Body of pancreas (tissue), 4 donors: ENCODE measurements at regions not wholly inside any gene's neighbourhood (a gene's known extent, or its start where the extent isn't known, plus 50 kb on each side); places are given as distances from the start of the nearest gene placed in this dataset.
"Not testable (repeated sequence)": the region's sequence is repeated elsewhere in the genome, so short reads cannot be mapped to it uniquely, and the experiment has no call there.

ENCODE experiments used
- ATAC-seq: fragments of 150-250 bp; one replicate; pipeline ENCODE4 v1.9.1; 2016
- DNase-seq, 4 donors: peaks; one replicate each; pipeline ENCODE4 v3.0.0-alpha.2; 2019
- H3K27ac ChIP-seq, 4 donors: fragments of 200-600 bp; sonication (generic); 1 replicate in 3 of 4; 2 replicates in 1 of 4; pipeline versions ENCODE4 v1.5.1 to v1.6.1; 2016 to 2019; ENCODE audit warnings: mild to moderate bottlenecking in 1 of 4, mixed read lengths in 1 of 4, moderate library complexity in 1 of 4
- H3K27me3 ChIP-seq, 2 donors: fragments of 200-600 bp; sonication (generic); one replicate each; pipeline ENCODE4 v1.6.0; 2016; ENCODE audit warnings: mild to moderate bottlenecking in 1 of 2
- H3K36me3 ChIP-seq, 2 donors: fragments of 200-600 bp; sonication (generic); replicated peaks in 1 of 2; 2 replicates each; pipeline ENCODE4 v1.5.1; 2016; ENCODE audit warnings: low read depth in 2 of 2; ENCODE audit not compliant: insufficient read depth in 1 of 2
- H3K4me1 ChIP-seq: fragments of 200-600 bp; sonication (generic); one replicate; pipeline ENCODE4 v1.6.0; 2016
- H3K4me3 ChIP-seq, 2 donors: fragments of 200-600 bp; sonication (generic); 1 replicate in 1 of 2; 2 replicates in 1 of 2; pipeline ENCODE4 v1.5.1; 2016 to 2019
- H3K9me3 ChIP-seq, 3 donors: fragments of 200-600 bp; sonication (generic); 1 replicate in 2 of 3; 2 replicates in 1 of 3; pipeline ENCODE4 v1.5.1; 2016
- POLR2A ChIP-seq, 3 donors: fragments of 450-650 bp; IDR thresholded peaks; one replicate each; pipeline ENCODE4 v1.6.1; 2016; ENCODE audit warnings: antibody characterized with exemption in 3 of 3, mild to moderate bottlenecking in 2 of 3
- WGBS, 2 donors: methylation state at CpG; one replicate each; pipeline ENCODE4 v1.1.5; 2017; 5-methylcytosine and 5-hydroxymethylcytosine counted together
- intact Hi-C: fragments of 100-400 bp; cut with DNase I; formaldehyde crosslinking; loops from one replicate; pipeline ENCODE4 v1.15.1; 2023
- TF ChIP-seq, protein P1 (sequence below), 7 experiments: fragments of 450-650 bp in 4 of 7; fragments of 200-600 bp in 3 of 7; sonication (generic) in 3 of 7; IDR thresholded peaks; one replicate each; pipeline ENCODE4 v1.5.1; 2016 to 2019; ENCODE audit warnings: antibody characterized with exemption in 7 of 7

DNA sequence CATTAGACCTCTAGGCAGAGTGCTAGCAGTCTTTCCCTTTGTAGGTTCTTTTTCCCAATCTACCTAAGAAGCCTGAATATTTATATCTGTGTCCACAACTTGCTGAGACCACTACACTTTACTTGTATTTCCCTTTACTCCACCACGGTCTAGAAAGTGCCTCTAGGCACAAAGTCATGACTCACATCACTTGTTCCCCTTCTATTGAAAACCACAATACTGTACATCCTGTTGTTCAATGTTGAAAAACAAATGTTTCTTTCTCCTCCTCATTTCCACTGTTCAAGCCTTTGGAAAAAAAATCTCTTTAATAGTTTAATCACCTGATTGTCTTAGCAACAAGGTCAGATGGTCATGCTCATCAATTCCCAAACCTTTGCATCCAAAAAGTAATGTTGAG lies 326.7 kb downstream of the GUCY2F start:
- no peaks in the 10 kb centered on the region for H3K9me3 ChIP-seq
- H3K27me3 ChIP-seq, result no peaks in the 10 kb centered on the region
- no peak for DNase-seq
- no peak for ATAC-seq
- 25 to 46% methylated on average over 1 of the region's 1 CpG for WGBS, 2 donors
- H3K27ac ChIP-seq, result no peak overlapping the region
- H3K4me1 ChIP-seq, result no peaks in the 10 kb centered on the region
- H3K4me3 ChIP-seq, result no peak overlapping the region
- intact Hi-C loops, result no loop called here
- TF ChIP-seq, protein P1, sequence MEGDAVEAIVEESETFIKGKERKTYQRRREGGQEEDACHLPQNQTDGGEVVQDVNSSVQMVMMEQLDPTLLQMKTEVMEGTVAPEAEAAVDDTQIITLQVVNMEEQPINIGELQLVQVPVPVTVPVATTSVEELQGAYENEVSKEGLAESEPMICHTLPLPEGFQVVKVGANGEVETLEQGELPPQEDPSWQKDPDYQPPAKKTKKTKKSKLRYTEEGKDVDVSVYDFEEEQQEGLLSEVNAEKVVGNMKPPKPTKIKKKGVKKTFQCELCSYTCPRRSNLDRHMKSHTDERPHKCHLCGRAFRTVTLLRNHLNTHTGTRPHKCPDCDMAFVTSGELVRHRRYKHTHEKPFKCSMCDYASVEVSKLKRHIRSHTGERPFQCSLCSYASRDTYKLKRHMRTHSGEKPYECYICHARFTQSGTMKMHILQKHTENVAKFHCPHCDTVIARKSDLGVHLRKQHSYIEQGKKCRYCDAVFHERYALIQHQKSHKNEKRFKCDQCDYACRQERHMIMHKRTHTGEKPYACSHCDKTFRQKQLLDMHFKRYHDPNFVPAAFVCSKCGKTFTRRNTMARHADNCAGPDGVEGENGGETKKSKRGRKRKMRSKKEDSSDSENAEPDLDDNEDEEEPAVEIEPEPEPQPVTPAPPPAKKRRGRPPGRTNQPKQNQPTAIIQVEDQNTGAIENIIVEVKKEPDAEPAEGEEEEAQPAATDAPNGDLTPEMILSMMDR (IDR thresholded peaks at IDR 0.05), result no peak
- TF ChIP-seq POLR2A (IDR thresholded peaks at IDR 0.05), result no peak
- no peaks in the 10 kb centered on the region for H3K36me3 ChIP-seq

DNA sequence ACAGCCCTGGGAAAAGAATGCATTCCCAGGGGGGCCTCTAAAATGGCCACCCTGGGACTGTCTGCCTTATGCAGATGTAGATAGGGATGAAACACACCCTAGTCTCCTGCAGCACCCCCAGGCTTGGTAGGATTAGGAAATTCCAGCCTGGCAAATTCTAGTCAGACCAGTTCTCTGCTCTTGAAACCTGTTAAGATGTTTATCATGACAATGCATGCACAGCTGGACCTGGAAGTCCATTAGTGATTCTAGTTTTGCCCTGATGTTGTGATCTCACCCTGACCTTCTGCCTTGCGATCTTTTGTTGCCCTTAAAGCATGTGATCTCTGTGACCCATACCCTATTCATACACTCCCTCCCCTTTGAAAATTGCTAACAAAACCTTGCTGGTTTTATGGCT lies 337.7 kb downstream of the GUCY2F start:
- H3K36me3 ChIP-seq, intact Hi-C loops, H3K9me3 ChIP-seq, H3K27ac ChIP-seq, DNase-seq, ATAC-seq, H3K4me1 ChIP-seq, H3K4me3 ChIP-seq, H3K27me3 ChIP-seq: not testable (repeated sequence)
- 33 to 91% methylated on average over 1 of the region's 1 CpG for WGBS, 2 donors

DNA sequence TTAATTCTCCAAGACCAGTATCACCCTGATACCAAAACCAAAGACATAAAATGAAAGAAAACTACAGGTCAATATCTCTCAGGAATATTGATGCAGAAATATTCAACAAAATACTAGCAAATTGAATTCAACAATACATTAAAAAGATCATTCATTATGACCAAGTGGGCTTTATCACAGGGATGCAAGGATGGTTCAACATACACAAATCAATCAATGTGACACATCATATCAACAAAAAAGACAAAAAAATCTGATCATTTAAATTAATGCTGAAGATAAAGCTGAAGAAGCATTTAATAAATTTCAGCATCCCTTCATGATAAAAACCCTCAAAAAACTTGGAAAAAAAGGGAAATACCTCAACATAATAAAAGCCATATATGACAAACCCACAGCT lies 341.4 kb downstream of the GUCY2F start:
- no peak for DNase-seq
- H3K4me1 ChIP-seq, result no peaks in the 10 kb centered on the region
- intact Hi-C loops, result no loop called here
- no peaks in the 10 kb centered on the region for H3K36me3 ChIP-seq
- no peak for ATAC-seq
- H3K27ac ChIP-seq, result no peak overlapping the region
- no peak overlapping the region for H3K4me3 ChIP-seq
- no peaks in the 10 kb centered on the region for H3K9me3 ChIP-seq
- TF ChIP-seq, protein P1 (IDR thresholded peaks at IDR 0.05), result no peak
- no peak for TF ChIP-seq POLR2A (IDR thresholded peaks at IDR 0.05)
- H3K27me3 ChIP-seq, result no peaks in the 10 kb centered on the region

DNA sequence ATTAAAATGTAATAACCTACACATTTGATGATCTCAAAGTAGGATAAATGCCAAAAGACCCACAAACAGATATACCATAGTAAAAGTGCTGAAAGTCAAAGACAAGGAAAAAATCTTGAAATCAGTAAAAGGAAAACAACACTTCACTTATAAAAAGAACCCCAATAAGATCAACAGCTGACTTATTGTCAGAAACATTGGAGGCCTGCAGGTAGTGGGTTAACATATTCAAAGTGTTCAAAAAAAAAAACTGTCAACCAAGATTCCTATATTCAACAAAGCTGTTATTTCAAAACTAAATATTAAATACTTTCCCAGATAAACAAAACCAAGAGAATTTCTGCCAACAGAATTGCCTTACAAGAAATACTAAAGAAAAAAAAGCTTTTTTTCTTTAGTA lies 347.1 kb downstream of the GUCY2F start:
- intact Hi-C loops, result no loop called here
- ATAC-seq (no peak), DNase-seq (no peak)
- H3K27ac ChIP-seq, result no peak overlapping the region
- H3K4me3 ChIP-seq, result no peak overlapping the region
- no peaks in the 10 kb centered on the region for H3K36me3 ChIP-seq
- TF ChIP-seq POLR2A (IDR thresholded peaks at IDR 0.05), result no peak
- no peaks in the 10 kb centered on the region for H3K4me1 ChIP-seq
- no peaks in the 10 kb centered on the region for H3K27me3 ChIP-seq
- H3K9me3 ChIP-seq, result no peaks in the 10 kb centered on the region

DNA sequence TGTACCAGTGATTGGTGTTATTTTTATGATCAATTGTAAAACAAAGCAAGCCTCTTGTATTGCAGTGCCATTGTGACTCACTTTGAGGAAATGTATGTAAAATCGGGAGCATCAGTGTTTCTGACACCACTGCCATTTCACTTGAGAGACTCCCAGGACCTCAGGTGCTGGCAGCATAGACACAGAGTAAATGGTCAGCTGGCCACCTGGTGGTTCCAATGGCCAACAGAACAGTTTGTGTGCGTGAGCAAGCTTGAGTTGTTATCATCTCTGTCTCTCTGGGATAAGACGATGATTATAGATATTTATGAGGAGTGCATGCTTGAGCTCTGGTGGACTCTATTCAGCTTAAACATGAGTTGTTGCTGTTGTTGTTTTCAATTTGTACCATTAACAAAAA lies 356.6 kb downstream of the GUCY2F start:
- Histone ChIP-seq H3K4me3 (no peak overlapping the region), H3K27me3 (no peaks in the 10 kb centered on the region), H3K4me1 (no peaks in the 10 kb centered on the region), H3K27ac (no peak overlapping the region), H3K9me3 (no peaks in the 10 kb centered on the region), H3K36me3 (no peaks in the 10 kb centered on the region)
- ATAC-seq, result no peak
- 41 to 71% methylated on average over 3 of the region's 3 CpGs for WGBS, 2 donors
- intact Hi-C loops, result no loop called here
- TF ChIP-seq POLR2A (IDR thresholded peaks at IDR 0.05), result no peak
- no peak for DNase-seq

DNA sequence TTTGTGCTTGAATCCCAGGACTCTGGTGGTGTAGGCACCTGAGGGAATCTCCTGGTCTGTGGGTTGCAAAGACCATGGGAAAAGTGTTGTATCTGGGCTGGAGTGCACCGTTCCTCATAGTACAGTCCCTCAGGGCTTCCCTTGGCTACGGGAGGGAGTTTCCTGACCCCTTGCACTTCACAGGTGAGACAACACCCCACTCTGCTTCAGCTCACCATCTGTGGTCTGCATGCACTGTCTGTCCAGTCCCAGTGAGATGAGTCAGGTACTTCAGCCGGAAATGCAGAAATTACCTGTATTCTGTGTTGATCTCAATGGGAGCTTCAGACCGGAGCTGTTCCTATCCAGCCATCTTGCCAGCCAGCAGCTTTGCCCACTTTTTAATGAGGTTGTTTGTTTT lies 353.0 kb upstream of the IRS4 start:
- ATAC-seq, result no peak
- no peak overlapping the region for H3K4me3 ChIP-seq
- intact Hi-C loops, result no loop called here
- DNase-seq, result no peak
- no peak for TF ChIP-seq POLR2A (IDR thresholded peaks at IDR 0.05)
- TF ChIP-seq, protein P1 (IDR thresholded peaks at IDR 0.05), result no peak
- no peaks in the 10 kb centered on the region for H3K27me3 ChIP-seq
- no peaks in the 10 kb centered on the region for H3K36me3 ChIP-seq
- H3K27ac ChIP-seq, result no peak overlapping the region
- no peaks in the 10 kb centered on the region for H3K4me1 ChIP-seq
- WGBS, 2 donors, result 67 to 90% methylated on average over 2 to 4 of the region's 4 CpGs
- H3K9me3 ChIP-seq, result no peaks in the 10 kb centered on the region
